GM19397 (cell line): ENCODE measurements at regions not wholly inside any gene's neighbourhood (a gene's known extent, or its start where the extent isn't known, plus 50 kb on each side); places are given as distances from the start of the nearest gene placed in this dataset.
"Not testable (repeated sequence)": the region's sequence is repeated elsewhere in the genome, so short reads cannot be mapped to it uniquely, and the experiment has no call there.

Experiments used
- ATAC-seq: cut with Tn5 transposase; IDR thresholded peaks from one replicate; pipeline ENCODE4 v1.9.1; 2021; ENCODE audit warnings: mild to moderate bottlenecking, moderate library complexity; ENCODE audit not compliant: unreplicated experiment

DNA sequence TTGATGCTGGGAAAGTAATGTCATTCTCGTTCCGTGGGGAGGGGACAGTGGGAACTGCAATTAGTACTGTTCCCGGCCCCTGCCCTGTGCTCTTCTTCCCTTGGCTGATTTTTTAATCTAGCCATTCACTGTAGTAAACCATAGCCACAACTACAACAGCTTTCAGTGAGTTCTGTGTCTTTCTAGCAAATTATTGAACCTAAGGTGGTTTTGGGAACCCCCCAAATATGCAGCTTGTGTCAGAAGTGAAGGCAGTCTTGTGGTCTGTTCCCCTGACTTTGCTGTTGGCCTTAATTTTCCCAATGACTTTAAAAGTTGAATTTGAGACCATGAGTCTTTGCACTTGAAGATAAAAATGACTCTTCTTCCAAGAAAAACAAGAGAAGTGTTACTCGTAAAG is 114.3 kb upstream of the ETV6 start:
- no peak for ATAC-seq

DNA sequence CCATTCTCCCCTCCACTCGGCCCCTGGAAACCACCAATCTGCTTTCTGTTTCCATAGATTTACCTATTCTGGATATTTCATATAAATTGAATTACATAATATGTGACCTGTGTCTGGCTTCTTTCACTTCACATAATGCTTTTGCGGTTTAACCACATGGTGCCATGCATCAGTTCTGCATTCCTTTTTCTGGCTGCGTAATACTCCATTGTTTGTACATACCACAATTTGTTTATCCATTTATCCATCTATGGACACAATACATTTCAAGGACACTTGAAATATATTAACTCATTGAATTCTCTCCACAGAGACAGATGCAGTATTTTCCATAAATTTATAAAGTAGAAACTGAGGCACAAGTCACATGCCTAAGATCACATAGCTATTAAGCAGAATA is 110.3 kb upstream of the ETV6 start:
- ATAC-seq = no peak

DNA sequence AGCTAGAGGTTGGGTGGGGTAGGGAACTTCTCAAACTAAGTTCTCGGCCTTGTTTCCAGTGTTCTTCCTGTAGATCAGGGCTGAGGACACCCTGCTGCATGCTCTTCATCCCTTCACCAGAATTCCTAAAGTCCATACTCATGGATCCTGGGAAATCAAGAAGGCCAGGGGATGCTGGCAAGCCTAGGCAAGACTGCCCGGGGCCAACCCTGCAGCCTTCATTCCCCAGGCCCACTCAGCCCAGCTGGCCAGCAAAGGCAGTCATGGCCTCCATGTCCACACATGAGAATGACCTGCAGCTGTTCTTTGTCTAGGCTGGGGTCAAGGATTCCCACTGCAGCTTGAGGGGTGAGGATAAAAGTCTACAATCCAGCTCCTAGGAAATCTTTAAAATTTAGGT is 109.3 kb upstream of the ETV6 start:
- ATAC-seq = no peak

DNA sequence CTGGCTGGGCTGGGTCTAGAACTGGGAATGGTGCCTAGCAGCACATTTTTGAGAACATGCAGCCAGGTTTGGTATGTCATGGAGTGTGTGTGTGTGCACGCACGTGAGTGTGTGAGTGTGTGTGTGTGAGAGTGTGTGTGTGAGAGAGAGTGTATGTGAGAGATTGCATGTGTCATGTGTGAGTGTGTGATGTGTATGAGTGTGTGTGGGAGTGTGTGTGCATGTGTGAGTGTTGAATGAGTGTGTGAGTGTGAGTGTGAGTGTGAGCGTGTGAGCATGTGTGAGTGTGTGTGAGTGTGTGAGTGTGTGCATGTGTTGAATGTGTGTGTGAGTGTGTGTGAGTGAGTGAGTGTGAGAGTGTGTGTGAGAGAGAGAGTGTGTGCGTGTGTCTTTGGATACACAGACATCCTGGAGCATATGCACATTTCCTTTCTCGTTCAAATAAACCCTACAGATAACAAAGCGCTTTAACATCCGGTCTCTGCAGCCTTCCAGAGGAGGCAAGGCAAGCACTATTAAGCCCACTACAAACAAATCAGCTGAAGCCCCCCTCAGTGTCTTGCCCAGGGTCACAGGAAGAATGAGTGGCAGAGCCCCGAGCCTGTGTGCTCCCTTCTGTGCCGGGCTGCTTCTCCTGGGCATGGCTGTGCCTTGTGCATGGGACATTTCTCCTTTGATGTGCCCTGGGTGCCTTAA is 108.7 kb upstream of the ETV6 start:
- no peak for ATAC-seq

DNA sequence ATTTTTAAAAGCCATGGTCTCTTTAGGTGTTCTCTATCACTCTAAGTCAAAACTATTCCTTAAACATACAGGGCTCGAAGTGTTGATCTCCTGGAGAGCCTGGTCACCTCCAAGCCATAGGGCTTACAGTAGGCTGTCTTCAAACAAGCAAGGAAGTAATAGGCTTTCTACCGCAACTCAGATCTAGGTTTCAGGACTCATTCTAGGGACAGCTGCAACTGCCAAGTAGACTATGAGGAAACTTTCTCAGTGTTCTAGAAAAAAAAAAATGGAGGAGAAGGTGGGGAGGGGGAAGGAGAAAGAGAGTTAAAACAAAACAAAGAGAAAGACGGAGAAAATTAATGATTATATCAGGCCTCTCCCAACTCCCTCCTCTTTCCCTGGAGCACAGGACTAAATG is 106.9 kb upstream of the ETV6 start:
- ATAC-seq = no peak

DNA sequence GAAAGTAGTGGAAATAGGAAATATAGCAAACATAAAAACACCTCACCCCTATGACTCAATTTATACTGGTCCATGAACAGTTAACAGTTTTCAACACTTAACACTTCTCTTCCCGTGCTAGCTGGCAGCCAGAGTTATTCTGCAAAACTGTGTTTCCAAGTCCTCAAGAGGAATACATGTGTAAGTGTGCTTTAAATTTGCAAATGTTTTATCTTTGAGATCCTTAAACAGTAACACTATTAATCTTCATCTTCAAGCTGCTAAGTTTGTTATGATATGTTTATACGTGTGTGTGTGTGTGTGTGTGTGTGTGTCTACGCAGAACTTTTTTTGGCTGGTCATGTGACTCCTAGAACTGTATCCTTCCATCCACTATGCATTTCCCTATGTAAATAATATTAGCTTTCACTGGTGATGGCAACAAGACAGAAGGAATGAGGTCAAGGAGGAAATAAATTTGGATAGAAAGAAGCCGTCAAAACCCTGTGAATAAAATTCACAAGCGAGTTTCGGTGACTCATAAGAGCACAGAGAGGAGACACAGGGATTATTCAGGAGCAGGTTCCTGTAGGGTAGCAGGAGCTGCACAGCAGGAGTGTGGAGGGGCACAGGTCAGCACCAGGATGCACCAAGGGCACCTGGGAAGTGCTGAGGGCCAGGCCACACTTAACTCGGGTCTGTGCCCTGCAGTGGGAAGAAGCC is 105.9 kb upstream of the ETV6 start:
- ATAC-seq = no peak

DNA sequence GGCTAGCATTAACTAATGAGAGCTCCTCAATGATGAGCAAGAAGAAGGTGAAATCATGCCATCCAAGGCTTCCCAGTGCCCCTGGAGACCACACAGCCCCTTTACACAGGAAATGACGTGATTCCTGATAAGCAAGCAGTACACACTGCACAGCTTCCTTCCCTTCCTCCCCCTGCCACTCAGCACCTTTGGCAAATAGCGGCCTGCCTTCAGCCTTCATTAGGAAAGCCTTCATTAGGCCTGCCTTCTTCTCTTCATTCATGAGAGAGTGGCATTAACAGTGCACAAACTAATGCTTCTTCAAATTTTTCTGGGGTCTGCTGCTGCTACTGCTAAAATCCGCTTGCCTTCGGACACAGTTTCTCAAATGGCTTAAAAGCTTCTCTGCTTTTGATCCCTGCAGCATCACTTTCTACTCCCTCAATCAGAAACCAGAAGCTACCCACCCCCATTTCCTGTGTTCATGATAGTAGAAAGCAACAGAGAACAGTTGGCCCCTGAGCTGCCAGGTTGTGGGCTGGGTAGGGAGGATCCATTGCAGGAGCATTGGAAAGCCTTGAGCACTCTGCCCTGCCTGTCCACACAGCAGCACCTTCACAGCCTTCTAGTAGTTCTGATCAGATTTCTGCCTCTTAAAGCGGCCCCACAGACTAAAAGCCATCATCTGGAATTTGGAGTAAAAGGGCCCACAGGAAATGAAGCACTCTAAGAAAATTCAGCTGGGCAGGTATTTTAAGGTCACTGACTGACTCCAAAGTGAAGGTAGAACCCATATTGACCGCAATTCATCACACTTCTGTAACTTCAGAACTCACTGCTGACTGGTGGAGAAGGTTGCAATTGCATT is 103.8 kb upstream of the ETV6 start:
- ATAC-seq = peak; percentile 68

DNA sequence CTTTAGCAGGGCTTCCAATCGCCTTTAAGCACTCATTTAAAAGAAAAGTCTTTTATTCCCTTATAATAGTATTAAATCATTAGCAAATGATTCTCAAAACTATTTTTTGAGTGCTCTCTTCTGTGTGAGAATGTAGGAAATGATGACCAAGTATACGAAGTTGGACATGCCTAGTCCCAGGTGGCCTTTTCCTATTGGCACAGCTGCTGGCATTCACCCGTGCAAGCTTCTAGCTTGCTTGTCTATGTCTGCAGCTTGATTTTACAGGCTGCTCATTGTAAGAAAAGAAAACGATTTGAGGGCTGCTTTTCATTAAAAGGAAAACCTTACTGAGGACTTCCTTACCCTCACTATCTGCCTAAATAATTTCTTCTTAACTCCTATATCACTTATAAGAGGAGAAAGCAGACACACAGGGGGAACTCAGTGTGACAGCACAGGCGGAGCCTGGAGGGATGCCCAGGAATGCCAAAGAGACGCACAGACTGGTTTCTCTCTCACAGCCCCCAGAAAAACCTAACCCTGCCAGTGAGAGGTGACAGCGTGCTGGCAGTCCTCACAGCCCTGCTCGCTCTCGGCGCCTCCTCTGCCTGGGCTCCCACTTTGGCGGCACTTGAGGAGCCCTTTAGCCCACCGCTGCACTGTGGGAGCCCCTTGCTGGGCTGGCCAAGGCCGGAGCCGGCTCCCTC is 102.7 kb upstream of the ETV6 start:
- ATAC-seq = not testable (repeated sequence)

DNA sequence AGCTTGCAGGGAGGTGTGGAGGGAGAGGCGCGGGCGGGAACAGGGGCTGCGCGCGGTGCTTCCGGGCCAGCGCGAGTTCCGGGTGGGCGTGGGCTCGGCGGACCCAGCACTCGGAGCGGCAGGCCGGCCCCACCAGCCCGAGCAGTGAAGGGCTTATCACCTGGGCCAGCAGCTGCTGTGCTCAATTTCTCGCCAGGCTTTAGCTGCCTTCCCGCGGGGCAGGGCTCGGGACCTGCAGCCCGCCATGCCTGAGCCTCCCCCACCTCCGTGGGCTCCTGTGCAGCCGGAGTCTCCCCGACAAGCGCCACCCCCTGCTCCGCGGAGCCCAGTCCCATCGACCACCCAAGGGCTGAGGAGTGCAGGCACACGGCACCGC is 102.2 kb upstream of the ETV6 start:
- not testable (repeated sequence) for ATAC-seq

DNA sequence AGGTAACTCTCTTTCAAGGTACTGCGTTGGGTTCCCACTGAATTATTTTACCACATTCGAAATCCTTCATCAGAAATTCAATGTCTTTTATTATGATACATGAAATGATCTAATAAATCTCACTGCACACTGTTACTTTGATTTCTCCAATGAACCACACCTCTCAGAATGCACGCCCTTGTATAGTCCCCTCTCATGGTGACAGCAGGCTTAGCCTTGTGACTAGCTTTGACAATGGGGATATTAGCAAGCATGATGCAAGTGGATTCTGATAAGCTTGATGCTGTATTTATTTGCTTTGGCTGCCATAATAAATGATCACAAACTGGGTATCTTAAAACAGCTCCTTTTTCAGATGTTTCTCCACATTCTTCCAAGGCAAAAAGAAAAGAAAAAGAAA is 100.4 kb upstream of the ETV6 start:
- ATAC-seq = no peak

DNA sequence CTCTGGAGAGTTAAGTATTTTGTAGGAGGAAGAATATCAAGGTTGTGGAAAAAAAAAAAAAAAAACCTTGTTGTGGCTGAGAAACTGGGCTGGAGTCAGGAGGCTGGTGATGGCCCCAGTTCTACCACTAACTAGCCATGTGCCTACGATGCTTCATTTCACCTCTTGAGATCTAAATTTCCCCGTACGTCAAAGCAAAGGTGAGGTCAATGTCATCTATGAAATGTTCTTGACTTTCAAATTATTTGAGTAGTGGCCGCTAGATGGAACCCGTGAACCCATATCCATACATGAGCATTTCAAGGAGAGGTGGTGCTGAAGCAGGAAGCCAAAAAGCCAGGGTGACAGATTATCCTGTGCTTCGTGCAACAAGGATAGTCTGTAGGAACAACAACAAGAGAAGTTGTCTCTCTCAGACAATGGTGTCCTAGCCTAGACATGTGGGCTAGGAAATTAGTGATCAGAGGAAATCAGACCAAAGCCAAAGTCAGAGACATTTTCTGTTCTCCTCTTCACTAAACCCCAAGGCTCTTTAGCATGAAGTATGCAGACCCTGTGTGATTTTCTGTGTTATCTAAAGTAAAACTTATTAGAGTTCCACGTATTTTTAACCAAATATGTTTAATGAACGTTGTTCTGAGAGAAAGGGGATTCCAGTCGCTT is 95.5 kb upstream of the ETV6 start:
- ATAC-seq = peak; percentile 68

DNA sequence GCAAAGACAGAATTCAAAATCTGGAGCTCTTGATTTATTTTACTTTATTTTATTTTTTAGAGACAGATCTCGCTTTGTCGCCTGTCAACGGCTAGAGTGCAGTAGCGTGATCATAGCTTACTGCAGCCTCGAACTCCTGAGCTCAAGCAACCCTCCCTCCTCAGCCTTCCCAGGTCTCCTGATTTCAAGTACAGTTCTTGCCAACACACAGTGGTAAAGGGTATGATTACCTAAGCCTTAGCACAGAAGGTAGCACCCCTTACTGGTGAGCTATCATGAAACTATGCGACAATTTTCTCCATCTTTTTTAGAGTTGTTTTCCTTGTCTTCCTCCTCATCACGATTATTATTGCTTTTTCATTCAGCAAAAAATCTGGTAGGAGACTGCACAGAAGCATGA is 94.3 kb upstream of the ETV6 start:
- ATAC-seq = no peak

DNA sequence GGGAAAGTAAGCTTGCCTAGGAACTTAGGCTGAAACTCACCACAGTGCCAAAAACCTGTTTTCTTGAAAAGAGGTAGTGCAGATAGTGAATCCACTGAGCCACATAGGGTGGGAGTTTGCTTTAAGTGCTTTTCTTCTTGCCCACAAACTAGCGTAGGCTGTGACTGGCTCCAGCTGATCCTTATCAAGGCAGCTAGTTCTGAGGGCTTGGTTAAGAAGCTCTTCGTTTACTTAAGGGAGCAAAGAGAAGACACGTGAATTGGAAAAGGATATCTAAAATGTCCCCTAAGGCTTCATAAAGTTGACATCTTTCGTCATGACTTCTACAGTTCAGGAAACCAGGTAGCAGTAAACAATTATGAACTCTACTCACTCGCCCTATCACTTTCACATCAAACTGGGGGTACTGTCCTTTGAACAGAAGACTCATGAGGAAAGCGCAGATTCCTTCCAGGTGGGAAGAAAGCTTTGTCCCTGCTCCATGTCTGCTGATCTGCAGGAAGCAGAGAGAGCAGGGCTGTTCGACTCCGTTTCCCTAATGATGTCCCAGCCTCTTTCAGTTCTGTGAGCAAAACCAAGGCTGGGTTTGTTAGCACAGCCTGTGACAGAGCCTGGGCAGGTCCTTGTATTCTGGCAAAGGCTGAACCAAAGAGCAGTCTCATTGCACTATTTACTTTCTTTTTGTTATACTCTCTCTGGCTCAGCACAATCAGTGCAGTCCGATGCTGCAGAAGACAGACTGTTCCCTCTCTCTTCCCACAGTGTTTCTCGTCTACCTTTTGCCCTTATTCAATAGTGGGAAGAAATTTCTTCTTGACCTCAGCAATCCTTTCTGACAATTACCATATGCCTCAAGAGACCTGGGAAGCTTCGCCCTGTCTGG is 93.5 kb upstream of the ETV6 start:
- ATAC-seq = no peak

DNA sequence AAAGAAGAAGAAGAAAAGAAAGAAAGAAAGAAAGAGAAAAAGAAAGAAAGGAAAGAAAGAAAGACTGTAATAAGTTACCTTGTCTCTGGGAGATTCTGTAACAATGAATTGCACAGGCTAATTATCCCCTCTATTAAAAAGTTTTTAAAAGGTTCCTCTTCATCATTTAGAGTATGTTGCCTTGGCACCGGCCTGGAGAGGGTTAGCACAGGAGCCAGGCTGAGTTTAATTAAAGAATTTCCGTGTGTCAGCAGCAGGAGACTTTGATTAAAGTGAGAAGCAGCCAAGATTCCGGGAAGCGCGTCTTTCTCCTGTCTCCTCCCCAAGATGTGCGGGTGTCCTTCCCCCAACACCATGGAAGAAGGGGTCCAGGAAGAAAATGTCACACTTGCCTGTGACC is 92.8 kb upstream of the ETV6 start:
- no peak for ATAC-seq

DNA sequence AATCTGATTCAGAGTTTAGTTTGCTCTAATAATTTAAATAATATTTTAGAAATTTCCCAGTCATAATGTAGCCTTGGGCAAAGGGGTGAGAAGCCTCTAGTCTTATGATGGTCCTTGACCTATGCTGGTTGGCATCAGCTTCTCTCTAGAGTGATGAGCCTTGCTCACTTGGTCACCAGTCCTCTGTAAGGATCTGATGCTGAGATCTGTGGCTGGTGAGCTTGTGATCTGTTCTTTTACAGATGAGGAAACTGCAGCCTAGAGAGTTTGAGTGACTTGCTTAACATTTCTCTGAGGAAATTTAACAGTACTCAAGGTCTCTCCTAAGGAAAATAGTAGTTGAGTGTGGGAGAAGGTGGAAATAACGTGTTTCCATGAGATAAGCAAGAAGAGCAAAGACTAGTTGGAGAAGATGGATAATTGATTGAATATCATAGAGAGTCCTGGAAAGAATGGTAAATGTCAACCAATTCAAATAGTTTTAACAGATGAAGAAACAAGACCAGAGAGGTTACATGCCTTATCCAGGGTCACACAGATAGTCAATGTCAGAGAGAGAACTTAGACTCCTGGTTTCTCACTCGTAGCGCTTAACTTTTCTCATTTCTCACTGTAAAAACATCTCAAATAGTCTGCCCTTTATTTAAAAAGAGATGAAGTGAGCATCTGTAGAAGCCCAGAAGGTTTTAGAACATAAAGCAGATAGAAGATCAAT is 89.7 kb upstream of the ETV6 start:
- ATAC-seq = no peak

DNA sequence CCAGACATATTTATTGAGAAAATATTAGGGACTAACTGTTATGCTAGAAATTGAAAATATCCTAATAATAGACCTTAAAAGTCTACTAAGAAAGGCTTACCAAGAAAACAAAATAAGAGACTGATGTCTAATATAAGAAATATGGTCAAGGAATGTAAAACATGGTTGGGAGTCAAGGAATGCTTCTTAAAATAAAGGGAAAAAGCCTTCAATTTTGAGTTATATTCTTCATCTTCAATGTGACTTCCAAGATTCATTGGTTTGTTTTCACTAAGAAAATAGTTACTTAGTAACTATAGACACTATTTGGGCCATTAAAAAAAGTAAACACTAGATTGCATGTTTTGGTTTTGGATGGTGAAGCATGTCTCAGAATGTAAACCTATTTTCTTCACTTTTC is 88.1 kb upstream of the ETV6 start:
- ATAC-seq = no peak

DNA sequence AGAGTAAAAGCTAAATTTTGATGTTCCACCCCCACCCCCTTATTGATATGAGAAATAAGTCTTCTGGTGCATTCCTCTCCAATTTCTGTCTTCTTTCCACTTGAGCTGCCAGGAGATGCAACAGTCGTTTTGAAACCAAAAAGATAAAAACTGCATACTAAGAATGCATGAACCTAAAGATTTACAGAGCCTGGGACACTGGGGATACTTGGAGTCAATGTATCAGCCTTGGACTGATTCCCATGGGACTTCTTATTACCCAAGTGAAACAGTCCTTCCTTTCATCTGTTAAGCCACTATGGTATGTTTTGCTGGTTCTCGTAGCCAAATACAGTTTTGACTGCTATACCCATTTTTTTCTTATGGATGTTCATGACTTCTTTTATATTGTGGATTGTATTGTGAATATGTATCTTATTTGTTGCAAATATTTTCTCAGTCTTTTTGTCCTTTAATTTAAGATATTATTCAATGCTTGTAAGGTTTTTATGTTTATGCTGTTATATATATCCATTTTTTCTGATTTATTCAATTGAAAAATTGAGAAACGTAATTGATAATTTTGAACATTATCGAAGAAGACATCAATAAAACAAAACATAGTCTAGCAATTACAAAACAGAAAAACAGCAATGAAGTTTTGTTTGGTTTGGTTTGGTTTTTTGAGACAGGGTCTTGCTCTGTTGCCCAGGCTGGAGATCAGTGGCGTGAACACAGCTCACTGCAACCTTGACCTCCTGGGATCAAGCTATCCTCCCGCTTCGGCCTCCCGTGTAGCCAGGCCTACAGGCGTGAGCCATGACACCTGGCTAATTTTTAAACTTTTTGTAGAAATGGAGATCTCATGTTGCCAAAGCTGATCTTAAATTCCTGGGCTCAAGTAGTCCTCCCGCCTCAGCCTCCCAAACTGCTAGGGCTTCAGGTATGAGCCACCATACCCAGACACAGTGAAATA is 85.4 kb upstream of the ETV6 start:
- ATAC-seq = no peak

DNA sequence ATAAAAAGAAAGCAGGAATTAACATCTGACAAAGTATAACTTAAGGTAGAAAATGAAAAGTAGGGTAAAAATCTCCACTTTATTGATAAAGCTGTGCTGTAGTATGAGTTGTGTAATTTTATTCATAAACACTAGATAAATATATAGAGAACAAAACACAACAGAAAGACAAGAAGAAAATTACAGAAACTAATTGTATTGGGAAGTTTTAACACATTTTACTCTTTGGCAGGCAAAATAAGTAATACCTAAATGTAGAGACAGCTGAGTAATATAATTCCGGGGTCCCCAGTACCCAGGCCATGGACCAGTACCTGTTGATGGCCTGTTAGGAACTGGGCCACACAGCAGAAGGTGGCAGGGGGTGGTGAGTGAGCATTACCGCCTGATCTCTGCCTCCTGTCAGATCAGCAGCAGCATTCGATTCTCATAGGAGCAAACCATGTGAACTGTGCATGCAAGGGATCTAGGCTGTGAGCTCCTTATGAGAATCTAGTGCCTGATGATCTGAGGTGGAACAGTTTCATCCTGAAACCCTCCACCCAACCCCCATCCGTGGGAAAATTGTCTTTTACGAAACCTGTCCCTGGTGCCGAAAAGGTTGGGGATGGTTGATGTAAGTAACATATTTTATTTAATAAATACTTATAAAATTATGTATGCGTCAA is 84.4 kb upstream of the ETV6 start:
- no peak for ATAC-seq
